ENCODE measurements at regions not wholly inside any gene's neighbourhood (a gene's known extent, or its start where the extent isn't known, plus 50 kb on each side); places are given as distances from the start of the nearest gene placed in this dataset.

- DNase-seq (ENCODE audit: low spot score in 2 of 2) (no peak), ATAC-seq (no peak)
- Mint-ChIP-seq H3K4me1 (no peaks in the 10 kb centered on the region), H3K4me3 (no peak overlapping the region), H3K27ac (no peak overlapping the region), H3K36me3 (no peaks in the 10 kb centered on the region), H3K9me3 (peaks cover 8% of the 10 kb centered on the region)
These were observed 309.4 kb upstream of the IGFBP3 start for GRCh38 chr7:46230298-46230989.

DNA sequence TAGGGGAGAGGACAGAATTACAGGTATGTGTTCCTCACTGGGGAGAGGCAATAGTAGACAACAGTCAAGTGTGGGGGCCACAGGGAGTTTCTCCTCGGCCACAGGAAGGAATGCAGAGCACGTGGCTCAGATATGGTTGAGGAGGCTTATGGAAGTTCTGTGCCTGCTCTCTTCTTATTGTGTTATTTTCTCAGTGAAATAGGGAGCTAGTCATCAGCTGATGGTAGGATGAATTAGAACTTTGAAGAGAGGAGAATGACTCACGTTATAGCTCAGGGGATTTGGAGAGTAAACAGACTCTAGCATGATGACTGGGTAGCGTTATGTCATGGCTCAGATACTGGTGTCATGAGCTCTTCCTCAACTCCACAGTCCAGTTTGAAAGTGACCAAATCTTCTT lies 308.3 kb upstream of the IGFBP3 start:
- no peak for ATAC-seq
- DNase-seq (ENCODE audit: low spot score in 2 of 2): no peak
- H3K4me1 Mint-ChIP-seq: no peaks in the 10 kb centered on the region
- H3K36me3 Mint-ChIP-seq: no peaks in the 10 kb centered on the region
- H3K9me3 Mint-ChIP-seq: peaks cover 8% of the 10 kb centered on the region
- H3K27ac Mint-ChIP-seq: no peak overlapping the region
- H3K4me3 Mint-ChIP-seq: no peak overlapping the region

DNA sequence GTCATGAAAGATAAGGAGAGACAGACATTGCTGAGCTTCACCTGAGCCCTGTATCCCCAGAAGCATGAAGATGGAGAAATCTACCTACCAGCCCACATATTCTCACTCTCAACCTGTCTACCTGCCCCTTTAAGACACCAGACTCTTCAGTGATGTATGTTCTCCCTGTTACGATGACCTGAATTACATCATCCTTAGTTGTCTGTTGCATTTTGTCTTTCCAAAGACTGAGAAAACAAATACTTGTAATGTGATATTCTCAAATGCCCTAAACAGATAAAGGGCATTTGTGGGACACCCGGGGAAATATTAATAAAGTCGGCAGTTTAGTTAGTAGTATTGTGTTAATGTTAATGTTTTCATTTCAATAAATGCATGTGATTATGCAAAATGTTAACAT lies 305.8 kb upstream of the IGFBP3 start:
- no peak for DNase-seq (ENCODE audit: low spot score in 2 of 2)
- H3K36me3 Mint-ChIP-seq: no peaks in the 10 kb centered on the region
- H3K27ac Mint-ChIP-seq: no peak overlapping the region
- ATAC-seq: no peak
- H3K4me3 Mint-ChIP-seq: no peak overlapping the region
- no peaks in the 10 kb centered on the region for H3K4me1 Mint-ChIP-seq
- H3K9me3 Mint-ChIP-seq: peaks cover 11% of the 10 kb centered on the region

GRCh38 chr7:46224363-46224762 lies 303.3 kb upstream of the IGFBP3 start:
- H3K9me3 Mint-ChIP-seq: peaks cover 12% of the 10 kb centered on the region
- no peaks in the 10 kb centered on the region for H3K4me1 Mint-ChIP-seq
- no peak overlapping the region for H3K4me3 Mint-ChIP-seq
- no peak overlapping the region for H3K27ac Mint-ChIP-seq
- ATAC-seq (no peak), DNase-seq (ENCODE audit: low spot score in 2 of 2) (no peak)
- H3K36me3 Mint-ChIP-seq: no peaks in the 10 kb centered on the region

DNA sequence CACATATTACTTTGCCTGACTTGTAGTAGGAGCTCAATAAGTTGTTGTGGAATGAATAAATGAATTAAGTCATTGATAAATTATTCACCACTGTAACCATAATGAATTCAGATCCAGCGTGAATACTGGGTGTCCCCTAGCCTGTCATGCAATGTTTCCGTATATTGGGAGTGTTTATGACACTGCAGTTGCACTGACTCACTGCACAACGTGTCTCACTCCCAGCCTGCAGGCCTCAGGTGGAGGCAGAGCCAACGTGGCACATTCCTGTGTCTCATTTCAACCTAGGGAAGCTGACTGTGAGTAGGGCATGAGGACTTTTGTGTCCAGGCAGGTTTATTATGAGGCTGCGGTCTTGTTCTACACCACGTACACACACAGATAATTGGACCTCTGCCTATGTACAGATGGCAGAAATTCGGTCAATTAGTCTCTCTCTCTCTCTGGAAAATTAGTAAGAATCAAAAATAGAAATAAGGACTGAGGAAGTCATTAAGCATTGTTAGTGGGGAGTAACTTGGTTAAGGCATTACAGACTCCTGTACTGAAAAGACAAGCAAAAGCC lies 299.1 kb upstream of the IGFBP3 start:
- DNase-seq (ENCODE audit: low spot score in 2 of 2): no peak
- H3K4me3 Mint-ChIP-seq: no peak overlapping the region
- peaks cover 15% of the 10 kb centered on the region for H3K9me3 Mint-ChIP-seq
- ATAC-seq: no peak
- no peaks in the 10 kb centered on the region for H3K4me1 Mint-ChIP-seq
- no peaks in the 10 kb centered on the region for H3K36me3 Mint-ChIP-seq
- H3K27ac Mint-ChIP-seq: no peak overlapping the region

DNA sequence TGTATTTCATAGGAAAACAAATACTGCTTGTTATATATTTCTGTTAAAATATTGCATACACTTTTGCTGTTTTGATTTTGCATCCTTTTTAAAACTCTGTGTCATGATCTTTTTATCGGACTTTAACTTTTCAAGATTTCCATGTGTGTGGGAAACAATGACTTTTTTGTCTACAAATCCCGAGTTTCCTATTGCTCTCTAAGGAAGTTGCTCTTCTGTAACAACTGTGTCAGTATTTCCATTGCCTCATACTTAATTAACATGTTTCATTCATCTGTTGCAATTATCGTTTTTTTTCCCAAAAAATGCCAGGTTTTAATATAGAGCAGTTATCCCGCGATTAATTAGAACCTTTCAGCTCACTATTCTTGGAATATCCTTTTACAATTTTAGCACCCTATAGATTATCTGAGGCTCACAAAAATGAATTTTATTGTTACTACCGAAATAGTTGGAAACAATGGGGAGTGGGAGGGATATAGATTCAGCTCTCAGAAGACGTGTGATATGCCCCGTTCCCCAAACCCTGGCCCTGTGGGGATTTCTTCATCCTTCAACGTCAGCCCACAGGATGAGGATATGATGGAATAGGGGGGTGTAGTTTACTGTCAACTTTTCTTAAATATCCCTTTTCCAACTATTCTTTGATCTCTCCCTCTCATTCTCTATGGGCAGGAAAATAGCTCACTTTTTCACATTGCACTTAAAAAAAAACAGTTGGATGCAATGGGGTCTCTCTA lies 297.6 kb upstream of the IGFBP3 start:
- Mint-ChIP-seq H3K9me3 (peaks cover 15% of the 10 kb centered on the region), H3K4me1 (no peaks in the 10 kb centered on the region), H3K27ac (no peak overlapping the region), H3K36me3 (no peaks in the 10 kb centered on the region), H3K4me3 (no peak overlapping the region)
- DNase-seq (ENCODE audit: low spot score in 2 of 2): no peak
- no peak for ATAC-seq

DNA sequence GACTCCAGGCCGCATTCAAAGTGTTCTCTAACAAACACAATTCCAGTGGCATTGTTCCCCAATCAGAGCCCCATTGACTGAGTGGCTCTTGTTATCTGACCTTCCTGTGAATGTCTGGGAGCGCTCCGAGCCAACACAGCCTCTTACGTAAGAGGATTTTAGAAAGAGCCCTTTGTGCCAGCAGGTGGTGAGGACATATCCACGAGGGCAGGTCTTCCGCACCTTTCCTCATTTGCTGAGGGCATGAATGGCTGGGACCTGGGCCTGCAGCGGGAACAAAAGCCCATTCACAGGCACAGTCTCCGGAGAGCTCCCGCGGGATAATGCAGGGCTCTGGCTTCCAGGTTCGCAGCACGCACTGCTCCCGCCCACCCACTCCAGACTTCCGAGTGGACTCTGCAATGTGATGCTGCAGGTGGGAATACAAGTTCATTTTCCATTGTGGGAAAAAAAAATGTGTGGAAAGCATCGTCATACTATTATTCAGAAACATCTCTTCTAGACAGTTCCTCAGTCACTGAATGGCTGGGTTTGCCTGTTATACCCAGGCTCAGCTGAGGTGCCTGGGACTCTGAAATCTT lies 295.0 kb upstream of the IGFBP3 start:
- Mint-ChIP-seq H3K36me3 (no peaks in the 10 kb centered on the region), H3K4me1 (no peaks in the 10 kb centered on the region), H3K4me3 (no peak overlapping the region), H3K27ac (no peak overlapping the region), H3K9me3 (peaks cover 7% of the 10 kb centered on the region)
- no peak for ATAC-seq
- no peak for DNase-seq (ENCODE audit: low spot score in 2 of 2)

DNA sequence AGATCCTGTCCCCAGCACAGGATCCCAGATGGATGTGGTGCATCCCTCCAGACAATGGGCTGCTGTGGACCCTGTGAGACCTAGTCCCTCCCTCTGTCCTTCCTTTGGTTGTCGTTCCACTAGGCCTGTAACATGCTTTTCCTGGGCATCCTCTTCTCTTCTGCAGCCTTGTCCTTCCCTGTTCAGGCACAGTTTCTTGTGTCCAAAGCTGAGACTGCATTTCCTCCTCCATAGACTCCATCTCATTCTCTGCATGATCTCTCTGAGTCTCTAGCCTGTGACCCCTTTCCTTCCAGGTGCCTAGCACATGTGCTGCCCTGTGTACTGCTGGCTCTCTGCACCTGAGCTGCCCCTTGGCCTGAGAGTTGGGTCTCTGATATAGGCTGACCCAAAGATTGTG lies 293.5 kb upstream of the IGFBP3 start:
- Mint-ChIP-seq H3K9me3 (peaks cover 7% of the 10 kb centered on the region), H3K27ac (no peak overlapping the region)

DNA sequence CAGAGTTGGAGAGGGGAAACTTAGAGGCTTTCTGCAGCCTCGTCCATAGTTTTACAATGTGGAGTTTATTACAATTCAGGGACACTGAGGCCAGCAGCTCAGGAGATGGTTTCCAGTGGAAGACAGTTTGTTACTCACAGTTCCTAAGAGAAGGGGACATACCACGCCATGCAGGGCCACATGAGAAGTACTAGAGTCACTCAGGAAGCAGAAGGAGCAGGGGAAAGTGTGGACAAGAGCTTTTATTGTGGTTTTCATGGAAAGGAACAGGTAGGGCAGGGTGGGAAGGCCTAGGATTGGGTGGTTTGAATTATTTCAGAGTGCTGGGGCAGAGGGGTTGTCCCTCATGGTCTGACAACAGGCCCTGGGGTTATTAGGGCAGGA lies 292.1 kb upstream of the IGFBP3 start:
- no peak for ATAC-seq
- H3K36me3 Mint-ChIP-seq: no peaks in the 10 kb centered on the region

More for the DNA sequence above, 293.5 kb upstream of the IGFBP3 start:
- Mint-ChIP-seq H3K4me3 (no peak overlapping the region), H3K36me3 (no peaks in the 10 kb centered on the region), H3K4me1 (no peaks in the 10 kb centered on the region)
- peak in 1 of 2 donors; percentile 12 for DNase-seq (ENCODE audit: low spot score in 2 of 2)
- no peak for ATAC-seq

DNA sequence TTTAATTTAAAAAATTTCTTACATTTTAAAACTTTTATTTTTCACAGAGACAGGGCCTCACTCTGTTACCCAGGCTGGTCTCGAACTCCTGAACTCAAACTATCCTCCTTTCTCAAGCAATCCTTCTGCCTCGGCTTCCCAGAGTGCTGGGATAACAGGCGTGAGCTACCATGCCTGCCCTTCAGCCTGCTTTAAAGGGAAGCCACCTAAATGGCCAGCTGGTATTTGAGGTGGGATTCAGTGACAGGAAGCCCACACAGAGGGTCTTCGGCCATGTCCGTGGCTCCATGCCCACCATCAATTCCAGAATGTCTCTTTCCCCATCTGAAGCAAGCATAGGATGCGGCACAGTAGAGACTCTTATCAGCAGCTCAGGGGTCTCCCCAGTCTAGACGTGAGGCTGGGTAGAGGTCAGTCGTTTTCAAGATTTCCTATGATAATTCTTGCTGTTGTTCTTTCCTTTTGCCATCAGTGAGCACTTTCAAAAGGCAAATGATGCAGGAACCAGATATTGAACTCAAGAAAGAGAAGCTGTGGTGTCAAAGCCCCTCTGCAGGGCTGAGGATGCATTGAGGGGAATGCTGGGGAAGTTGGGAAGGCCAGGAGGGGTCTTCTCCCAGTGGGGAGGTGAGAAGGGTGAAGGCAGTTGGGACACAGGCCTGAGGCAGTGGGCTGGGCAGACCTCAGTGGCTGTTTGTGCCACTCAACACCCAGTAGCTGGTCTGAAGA lies 291.5 kb upstream of the IGFBP3 start:
- Mint-ChIP-seq H3K36me3 (no peaks in the 10 kb centered on the region), H3K27ac (no peak overlapping the region), H3K4me3 (no peak overlapping the region), H3K9me3 (peaks cover 7% of the 10 kb centered on the region), H3K4me1 (no peaks in the 10 kb centered on the region)
- DNase-seq (ENCODE audit: low spot score in 2 of 2) (no peak), ATAC-seq (no peak)

More for the DNA sequence above, 292.1 kb upstream of the IGFBP3 start:
- Mint-ChIP-seq H3K9me3 (peaks cover 7% of the 10 kb centered on the region), H3K4me1 (no peaks in the 10 kb centered on the region), H3K4me3 (no peak overlapping the region), H3K27ac (no peak overlapping the region)
- DNase-seq (ENCODE audit: low spot score in 2 of 2): peak in 1 of 2 donors; percentile 30

DNA sequence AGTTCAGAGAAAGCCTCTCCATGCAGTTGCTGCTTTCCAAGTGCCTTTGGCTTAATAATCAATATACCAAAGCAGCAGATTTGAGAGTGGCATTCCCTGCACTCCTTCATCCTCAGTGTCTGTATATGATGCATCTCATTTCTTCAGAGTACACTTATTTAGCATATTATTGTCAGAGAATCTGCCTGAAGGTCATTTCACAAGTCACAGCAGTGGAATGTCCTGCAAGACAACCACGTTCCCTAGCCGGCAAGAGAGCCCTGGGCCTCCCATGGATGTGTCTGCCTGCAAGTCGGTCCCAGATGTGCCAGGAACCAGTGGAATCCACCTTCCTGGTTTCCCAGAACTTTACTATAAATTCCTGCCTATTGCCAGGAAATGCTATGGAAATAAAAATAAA lies 289.4 kb upstream of the IGFBP3 start:
- Mint-ChIP-seq H3K36me3 (no peaks in the 10 kb centered on the region), H3K4me1 (no peaks in the 10 kb centered on the region), H3K4me3 (no peak overlapping the region), H3K9me3 (peaks cover 8% of the 10 kb centered on the region), H3K27ac (no peak overlapping the region)
- ATAC-seq: no peak
- DNase-seq (ENCODE audit: low spot score in 2 of 2): no peak

GRCh38 chr7:46209611-46210388 lies 288.7 kb upstream of the IGFBP3 start:
- DNase-seq (ENCODE audit: low spot score in 2 of 2) (no peak), ATAC-seq (no peak)
- no peak overlapping the region for H3K27ac Mint-ChIP-seq
- no peaks in the 10 kb centered on the region for H3K36me3 Mint-ChIP-seq
- no peaks in the 10 kb centered on the region for H3K4me1 Mint-ChIP-seq
- no peak overlapping the region for H3K4me3 Mint-ChIP-seq
- peaks cover 7% of the 10 kb centered on the region for H3K9me3 Mint-ChIP-seq

GRCh38 chr7:46208635-46209525 lies 287.8 kb upstream of the IGFBP3 start:
- no peak for ATAC-seq
- no peaks in the 10 kb centered on the region for H3K4me1 Mint-ChIP-seq
- no peak for DNase-seq (ENCODE audit: low spot score in 2 of 2)
- no peak overlapping the region for H3K27ac Mint-ChIP-seq
- H3K9me3 Mint-ChIP-seq: peaks cover 7% of the 10 kb centered on the region
- H3K4me3 Mint-ChIP-seq: no peak overlapping the region
- no peaks in the 10 kb centered on the region for H3K36me3 Mint-ChIP-seq
